Suprapubic skin (tissue), 4 donors: ENCODE measurements at regions not wholly inside any gene's neighbourhood (a gene's known extent, or its start where the extent isn't known, plus 50 kb on each side); places are given as distances from the start of the nearest gene placed in this dataset.
A peak's percentile ranks its signal among the peaks of the same experiment; 100 is the strongest.

Experiments
- DNase-seq, 2 donors: peaks; one replicate each; pipeline ENCODE4 v3.0.0-alpha.2; 2019; ENCODE audit warnings: low spot score in 2 of 2
- H3K27ac ChIP-seq: fragments of 200-600 bp; sonication (generic); one replicate; pipeline ENCODE4 v1.5.1; 2019
- H3K27me3 ChIP-seq: fragments of 200-600 bp; sonication (generic); one replicate; pipeline ENCODE4 v1.5.1; 2019
- H3K36me3 ChIP-seq: fragments of 200-600 bp; sonication (generic); one replicate; pipeline ENCODE4 v1.5.1; 2019
- H3K4me1 ChIP-seq: fragments of 200-600 bp; sonication (generic); one replicate; pipeline ENCODE4 v1.5.1; 2019
- H3K4me3 ChIP-seq: fragments of 200-600 bp; sonication (generic); one replicate; pipeline ENCODE4 v1.5.1; 2019; ENCODE audit warnings: mild to moderate bottlenecking
- H3K9me3 ChIP-seq: fragments of 200-600 bp; sonication (generic); one replicate; pipeline ENCODE4 v1.5.1; 2019
- CTCF ChIP-seq, 2 donors: fragments of 200-600 bp in 1 of 2; fragments of 450-650 bp in 1 of 2; sonication (generic) in 1 of 2; IDR thresholded peaks; one replicate each; pipeline ENCODE4 v1.5.1; 2016 to 2019; ENCODE audit warnings: antibody characterized with exemption in 2 of 2, mild to moderate bottlenecking in 1 of 2, moderate library complexity in 1 of 2
- EP300 ChIP-seq: sonication (generic); formaldehyde crosslinking; IDR thresholded peaks from one replicate; pipeline ENCODE4 v1.6.1; 2017; ENCODE audit warnings: antibody characterized with exemption
- POLR2A ChIP-seq, 2 donors: fragments of 450-650 bp; IDR thresholded peaks; one replicate each; pipeline ENCODE4 v1.6.1; 2017; ENCODE audit warnings: antibody characterized with exemption in 2 of 2, mild to moderate bottlenecking in 2 of 2, moderate library complexity in 2 of 2
- POLR2AphosphoS5 ChIP-seq, 3 donors: sonication (generic); formaldehyde crosslinking; IDR thresholded peaks; one replicate each; pipeline ENCODE4 v1.6.1; 2017; ENCODE audit warnings: antibody characterized with exemption in 3 of 3
- WGBS: methylation state at CpG from one replicate; pipeline ENCODE4 v1.1.5; 2018; 5-methylcytosine and 5-hydroxymethylcytosine counted together

DNA sequence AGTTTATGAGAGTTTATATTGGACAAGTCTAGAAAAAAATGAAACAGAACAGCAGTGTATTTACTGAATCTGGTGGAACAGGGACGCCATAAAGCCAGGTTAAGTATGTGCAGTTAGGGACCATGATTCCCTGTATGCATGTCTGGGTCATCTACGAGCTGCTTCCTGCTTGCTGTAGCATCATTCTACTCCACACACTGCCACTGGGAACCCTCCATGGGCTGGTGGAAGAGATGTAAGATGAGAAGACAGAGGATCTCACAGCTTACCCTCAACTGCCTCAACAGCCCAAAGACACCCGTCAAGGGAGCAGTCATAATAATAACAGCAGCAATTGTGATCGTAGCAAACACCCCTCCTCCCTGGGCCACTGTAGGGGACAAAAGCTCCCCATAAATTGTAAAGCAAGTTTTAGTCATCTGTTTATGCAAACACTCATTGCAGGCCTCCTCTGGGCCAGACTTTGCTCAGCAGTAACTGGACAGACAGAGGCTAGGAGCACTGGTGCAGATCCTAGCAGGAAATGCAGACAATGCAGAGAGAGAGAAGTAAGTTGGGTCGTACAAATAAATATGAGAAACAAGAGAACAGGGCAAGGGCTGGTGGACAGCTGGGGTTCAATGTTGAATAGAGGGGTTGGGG lies 188.0 kb downstream of the SOX9 start:
- no peak for TF ChIP-seq POLR2A (IDR thresholded peaks at IDR 0.05)
- no peak for TF ChIP-seq POLR2AphosphoS5 (IDR thresholded peaks at IDR 0.05)
- no peak for TF ChIP-seq CTCF (IDR thresholded peaks at IDR 0.05)
- TF ChIP-seq EP300: no peak
- Histone ChIP-seq H3K4me3 (no peak overlapping the region), H3K27me3 (peaks cover 10% of the 10 kb centered on the region), H3K27ac (no peak overlapping the region), H3K4me1 (no peaks in the 10 kb centered on the region), H3K36me3 (no peaks in the 10 kb centered on the region), H3K9me3 (no peaks in the 10 kb centered on the region)
- no peak for DNase-seq
- WGBS: 78% methylated on average over 5 of the region's 5 CpGs

DNA sequence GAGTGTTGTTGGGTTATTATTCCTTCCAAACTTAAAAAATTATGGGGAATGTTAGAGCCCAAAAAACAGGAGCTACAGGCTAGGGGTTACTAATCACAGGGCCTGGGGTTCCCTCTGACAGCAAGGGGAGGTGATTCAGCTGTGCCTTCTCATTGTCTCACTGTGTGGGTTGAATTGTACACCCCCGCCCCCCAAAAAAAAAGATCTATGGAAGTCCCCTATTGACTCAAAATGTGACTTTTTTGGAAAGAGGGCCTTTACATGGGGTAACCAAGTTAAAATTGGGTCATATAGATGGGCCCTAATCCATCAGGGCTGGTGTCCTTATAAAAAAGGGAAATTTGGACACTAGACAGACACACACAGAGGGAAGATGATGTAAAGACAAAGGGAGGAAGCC lies 190.2 kb downstream of the SOX9 start:
- 91% methylated on average over 1 of the region's 1 CpG for WGBS
- peaks cover 10% of the 10 kb centered on the region for H3K27me3 ChIP-seq
- no peak overlapping the region for H3K4me3 ChIP-seq
- H3K27ac ChIP-seq: no peak overlapping the region
- DNase-seq: no peak
- no peaks in the 10 kb centered on the region for H3K9me3 ChIP-seq
- TF ChIP-seq POLR2AphosphoS5 (IDR thresholded peaks at IDR 0.05): no peak
- no peaks in the 10 kb centered on the region for H3K4me1 ChIP-seq
- no peaks in the 10 kb centered on the region for H3K36me3 ChIP-seq

DNA sequence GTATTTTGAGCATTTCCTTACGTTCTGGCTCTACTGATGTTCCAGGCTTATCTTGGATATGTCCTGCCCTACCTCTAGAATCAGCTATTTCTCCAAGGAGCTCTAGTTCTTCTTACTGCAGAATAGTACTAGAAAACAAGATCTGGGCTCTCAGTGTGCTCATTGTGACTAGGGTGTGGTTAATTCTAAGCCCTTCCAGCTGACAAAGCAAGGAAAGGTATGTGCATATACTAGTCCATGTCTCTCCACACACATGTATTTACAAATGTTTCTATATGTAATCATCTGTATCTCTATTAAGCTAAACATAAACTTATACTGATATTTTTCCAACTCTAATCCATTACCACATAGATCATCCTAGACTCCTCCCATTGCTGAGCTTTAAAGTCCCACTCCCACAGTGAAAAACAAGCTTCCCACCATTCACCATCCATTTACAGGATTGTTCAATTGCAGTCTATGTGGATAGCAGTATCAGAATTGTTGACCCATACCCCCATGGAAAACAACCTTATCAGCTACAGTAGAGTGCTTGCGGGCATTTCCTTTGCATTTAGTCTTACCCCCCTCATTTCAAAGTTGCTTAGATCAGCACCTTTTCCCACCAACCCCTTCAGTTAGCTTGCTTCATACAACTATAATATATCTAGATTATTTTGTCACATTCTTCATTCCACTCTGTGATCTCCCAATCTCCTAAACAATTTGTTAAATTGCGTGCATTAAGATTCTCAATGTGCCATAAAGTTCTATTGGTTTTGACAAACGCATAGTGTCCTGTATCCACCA lies 194.5 kb downstream of the SOX9 start:
- Histone ChIP-seq H3K4me1 (no peaks in the 10 kb centered on the region), H3K27ac (no peak overlapping the region), H3K9me3 (no peaks in the 10 kb centered on the region), H3K4me3 (no peak overlapping the region), H3K27me3 (peaks cover 10% of the 10 kb centered on the region), H3K36me3 (no peaks in the 10 kb centered on the region)
- TF ChIP-seq POLR2A (IDR thresholded peaks at IDR 0.05): no peak
- TF ChIP-seq POLR2AphosphoS5 (IDR thresholded peaks at IDR 0.05): no peak
- TF ChIP-seq EP300: no peak
- no peak for TF ChIP-seq CTCF (IDR thresholded peaks at IDR 0.05)
- 80% methylated on average over 4 of the region's 4 CpGs for WGBS
- DNase-seq: no peak

DNA sequence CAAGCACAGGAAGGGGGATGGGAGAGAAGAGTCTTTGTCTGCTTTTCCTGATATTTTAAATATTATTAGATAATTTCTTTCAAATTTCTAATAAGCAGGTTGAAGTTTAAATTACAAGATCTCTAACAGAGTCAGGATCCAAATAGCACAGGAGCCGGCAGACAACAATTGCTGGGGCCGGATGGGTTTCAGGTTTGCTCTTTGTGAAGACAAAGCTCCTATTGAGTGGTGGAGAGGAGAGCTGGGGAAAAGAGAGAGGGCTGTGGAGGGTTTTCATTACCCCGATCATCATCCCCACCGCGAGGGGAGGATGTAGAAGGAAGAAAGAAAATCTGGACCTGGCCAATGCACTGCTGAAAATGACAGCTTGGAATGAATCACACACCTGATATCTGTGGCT lies 197.3 kb downstream of the SOX9 start:
- Histone ChIP-seq H3K9me3 (no peaks in the 10 kb centered on the region), H3K27me3 (peaks cover 7% of the 10 kb centered on the region), H3K4me3 (no peak overlapping the region), H3K4me1 (no peaks in the 10 kb centered on the region), H3K36me3 (no peaks in the 10 kb centered on the region), H3K27ac (no peak overlapping the region)
- DNase-seq: no peak
- TF ChIP-seq EP300: no peak
- no peak for TF ChIP-seq POLR2AphosphoS5 (IDR thresholded peaks at IDR 0.05)
- no peak for TF ChIP-seq CTCF (IDR thresholded peaks at IDR 0.05)
- no peak for TF ChIP-seq POLR2A (IDR thresholded peaks at IDR 0.05)
- 82% methylated on average over 5 of the region's 5 CpGs for WGBS

DNA sequence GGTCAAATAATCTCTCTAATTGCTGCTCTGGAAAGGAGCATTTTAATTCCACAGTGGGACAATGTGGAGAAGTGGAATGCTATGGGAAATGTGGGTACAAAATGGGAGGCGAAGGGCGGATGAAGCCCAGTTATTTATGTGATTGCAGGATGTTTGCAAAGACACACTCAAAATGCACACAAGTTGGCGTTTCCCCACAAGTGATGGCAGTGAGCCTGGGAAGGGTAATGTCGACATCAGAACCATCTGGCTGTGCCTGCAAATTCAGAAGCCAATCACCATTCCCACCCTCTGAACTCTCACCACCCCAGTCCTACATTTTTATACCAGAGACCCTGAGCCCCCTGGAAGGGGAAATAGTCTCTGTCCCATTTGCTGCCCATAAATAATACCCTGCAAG lies 201.1 kb downstream of the SOX9 start:
- H3K36me3 ChIP-seq: no peaks in the 10 kb centered on the region
- H3K4me1 ChIP-seq: no peaks in the 10 kb centered on the region
- no peak overlapping the region for H3K4me3 ChIP-seq
- DNase-seq: peak in 1 of 2 donors; percentile 28
- H3K27ac ChIP-seq: no peak overlapping the region
- TF ChIP-seq POLR2A (IDR thresholded peaks at IDR 0.05) (no peak), EP300 (no peak), CTCF (IDR thresholded peaks at IDR 0.05) (no peak), POLR2AphosphoS5 (IDR thresholded peaks at IDR 0.05) (no peak)
- H3K9me3 ChIP-seq: no peaks in the 10 kb centered on the region
- WGBS: 77% methylated on average over 4 of the region's 4 CpGs
- H3K27me3 ChIP-seq: peaks cover 8% of the 10 kb centered on the region
